Adrenal gland (tissue), 9 donors: ENCODE measurements at regions not wholly inside any gene's neighbourhood (a gene's known extent, or its start where the extent isn't known, plus 50 kb on each side); places are given as distances from the start of the nearest gene placed in this dataset.

Source experiments
- DNase-seq, 7 donors: peaks; one replicate each; pipeline ENCODE4 v3.0.0-alpha.2; 2019 to 2020
- H3K27ac ChIP-seq, 5 donors: fragments of 200-600 bp; sonication (generic) in 4 of 5; 1 replicate in 3 of 5; 2 replicates in 2 of 5; pipeline versions ENCODE4 v1.5.1 to v1.8.0; 2016 to 2020; ENCODE audit warnings: mild to moderate bottlenecking in 1 of 5
- H3K27me3 ChIP-seq: fragments of 200-600 bp; 2 replicates; pipeline ENCODE4 v1.8.0; 2021
- H3K36me3 ChIP-seq, 2 donors: fragments of 200-600 bp; replicated peaks in 1 of 2; 1 replicate in 1 of 2; 2 replicates in 1 of 2; pipeline versions ENCODE4 v1.5.1 to v1.8.0; 2018 to 2022
- H3K4me1 ChIP-seq, 2 donors: fragments of 200-600 bp; replicated peaks in 1 of 2; 1 replicate in 1 of 2; 2 replicates in 1 of 2; pipeline versions ENCODE4 v1.5.1 to v1.8.0; 2018 to 2021
- H3K4me3 ChIP-seq, 4 donors: fragments of 200-600 bp; sonication (generic) in 3 of 4; one replicate each; pipeline ENCODE4 v1.5.1; 2016 to 2018
- H3K9me3 ChIP-seq, 3 donors: fragments of 200-600 bp; sonication (generic) in 1 of 3; replicated peaks in 1 of 3; 1 replicate in 2 of 3; 2 replicates in 1 of 3; pipeline versions ENCODE4 v1.5.1 to v1.8.0; 2016 to 2021
- CTCF ChIP-seq, 6 experiments: fragments of 450-650 bp in 4 of 6; fragments of 200-600 bp in 2 of 6; sonication (generic) in 1 of 6; IDR thresholded peaks; 1 replicate in 5 of 6; 2 replicates in 1 of 6; pipeline versions ENCODE4 v1.5.1 to v1.8.0; 2016 to 2021; ENCODE audit warnings: antibody characterized with exemption in 6 of 6, mild to moderate bottlenecking in 2 of 6, moderate library complexity in 1 of 6
- POLR2A ChIP-seq, 2 donors: fragments of 450-650 bp; IDR thresholded peaks; one replicate each; pipeline ENCODE4 v1.6.1; 2017; ENCODE audit warnings: antibody characterized with exemption in 2 of 2, mild to moderate bottlenecking in 2 of 2, moderate library complexity in 1 of 2
- WGBS, 4 donors: extraction: QIAGEN DNeasy Blood & Tissue Kit in 2 of 4; methylation state at CpG; one replicate each; pipeline versions ENCODE4 v1.1.5 to v1.1.7; 2013 to 2017; 5-methylcytosine and 5-hydroxymethylcytosine counted together
- intact Hi-C, 2 donors: fragments of 100-400 bp; cut with DNase I; formaldehyde crosslinking; loops; one replicate each; pipeline versions ENCODE4 v1.14.1 to v1.15.0; 2022 to 2023
- donor health status: healthy with polysubstance abuse.
- donor health status: Bipolar disorder and iron deficiency.
- donor health status: DM: yes; HTN: yes; CAD: no.
- donor health status: DM: no; HTN: no; CAD: no.
- donor health status: DM: no; HTN: no; CAD: no.

- intact Hi-C loops = no loop called here
- H3K9me3 ChIP-seq = no peaks in the 10 kb centered on the region
These were observed 622.0 kb downstream of the CENPC start for GRCh38 chr4:66923081-66923865.

GRCh38 chr4:66921433-66921832 lies 623.9 kb downstream of the CENPC start:
- H3K9me3 ChIP-seq = no peaks in the 10 kb centered on the region
- intact Hi-C loops = no loop called here
- no peaks in the 10 kb centered on the region for H3K27me3 ChIP-seq
- no peaks in the 10 kb centered on the region for H3K36me3 ChIP-seq
- TF ChIP-seq POLR2A (IDR thresholded peaks at IDR 0.05) (no peak), CTCF (IDR thresholded peaks at IDR 0.05) (no peak)
- H3K27ac ChIP-seq = no peak overlapping the region
- no peak for DNase-seq
- H3K4me1 ChIP-seq = no peaks in the 10 kb centered on the region
- 61 to 66% (median 64%) methylated on average over 5 of the region's 5 CpGs for WGBS, 4 donors
- H3K4me3 ChIP-seq = no peak overlapping the region

More at GRCh38 chr4:66923081-66923865, 622.0 kb downstream of the CENPC start:
- no peaks in the 10 kb centered on the region for H3K36me3 ChIP-seq
- no peak overlapping the region for H3K4me3 ChIP-seq
- no peaks in the 10 kb centered on the region for H3K27me3 ChIP-seq
- TF ChIP-seq POLR2A (IDR thresholded peaks at IDR 0.05) (no peak), CTCF (IDR thresholded peaks at IDR 0.05) (no peak)
- no peak overlapping the region for H3K27ac ChIP-seq
- DNase-seq = no peak
- H3K4me1 ChIP-seq = no peaks in the 10 kb centered on the region

GRCh38 chr4:66920514-66920913 lies 624.8 kb downstream of the CENPC start:
- H3K9me3 ChIP-seq = no peaks in the 10 kb centered on the region
- no peak for DNase-seq
- intact Hi-C loops = no loop called here
- no peak overlapping the region for H3K4me3 ChIP-seq
- 75 to 87% (median 82%) methylated on average over 9 to 10 of the region's 10 CpGs for WGBS, 4 donors
- no peak for TF ChIP-seq POLR2A (IDR thresholded peaks at IDR 0.05)
- no peak for TF ChIP-seq CTCF (IDR thresholded peaks at IDR 0.05)
- H3K27me3 ChIP-seq = no peaks in the 10 kb centered on the region
- no peaks in the 10 kb centered on the region for H3K4me1 ChIP-seq
- no peak overlapping the region for H3K27ac ChIP-seq
- H3K36me3 ChIP-seq = no peaks in the 10 kb centered on the region

- intact Hi-C loops = no loop called here
- Histone ChIP-seq H3K4me3 (no peak overlapping the region), H3K4me1 (no peaks in the 10 kb centered on the region), H3K27me3 (no peaks in the 10 kb centered on the region), H3K36me3 (no peaks in the 10 kb centered on the region), H3K9me3 (no peaks in the 10 kb centered on the region), H3K27ac (no peak overlapping the region)
- no peak for DNase-seq
- WGBS, 4 donors = 46 to 56% (median 48%) methylated on average over 2 of the region's 2 CpGs
- no peak for TF ChIP-seq CTCF (IDR thresholded peaks at IDR 0.05)
- TF ChIP-seq POLR2A (IDR thresholded peaks at IDR 0.05) = no peak
These were observed 633.4 kb downstream of the CENPC start for GRCh38 chr4:66911880-66912279.
